ENCODE measurements at regions not wholly inside any gene's neighbourhood (a gene's known extent, or its start where the extent isn't known, plus 50 kb on each side); places are given as distances from the start of the nearest gene placed in this dataset.

DNA sequence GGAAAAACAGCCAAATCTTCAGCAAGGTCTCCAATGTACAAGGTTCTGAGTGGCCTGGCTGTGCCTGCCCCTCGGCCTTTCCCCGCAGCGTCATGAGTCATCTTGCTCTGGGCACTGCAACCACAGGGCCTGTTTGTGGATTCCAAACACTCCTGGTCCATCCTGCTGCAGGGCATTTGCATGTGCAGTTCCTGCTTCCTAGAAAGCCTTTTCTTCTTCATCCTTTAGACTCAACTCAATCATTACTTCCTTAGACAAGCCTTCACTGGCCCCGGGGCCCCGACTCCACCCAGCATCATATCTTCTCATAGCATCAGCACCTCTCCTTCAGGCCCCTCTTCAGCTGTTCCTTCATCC, 101.8 kb upstream of the EGLN3 start:
- TF ChIP-seq SUZ12 (IDR thresholded peaks at IDR 0.05; ENCODE audit: extremely low read depth, insufficient read depth, insufficient read length) (no peak), YY1 (IDR thresholded peaks at IDR 0.05; ENCODE audit: insufficient read depth, insufficient read length) (no peak)

Data from NT2/D1 (cell line).